Midbrain (tissue), 1 donor: ENCODE measurements at regions not wholly inside any gene's neighbourhood (a gene's known extent, or its start where the extent isn't known, plus 50 kb on each side); places are given as distances from the start of the nearest gene placed in this dataset.

ENCODE experiments used
- DNase-seq: peaks from one replicate; lab custom pipeline; 2025; lab: John Stamatoyannopoulos, UW

DNA sequence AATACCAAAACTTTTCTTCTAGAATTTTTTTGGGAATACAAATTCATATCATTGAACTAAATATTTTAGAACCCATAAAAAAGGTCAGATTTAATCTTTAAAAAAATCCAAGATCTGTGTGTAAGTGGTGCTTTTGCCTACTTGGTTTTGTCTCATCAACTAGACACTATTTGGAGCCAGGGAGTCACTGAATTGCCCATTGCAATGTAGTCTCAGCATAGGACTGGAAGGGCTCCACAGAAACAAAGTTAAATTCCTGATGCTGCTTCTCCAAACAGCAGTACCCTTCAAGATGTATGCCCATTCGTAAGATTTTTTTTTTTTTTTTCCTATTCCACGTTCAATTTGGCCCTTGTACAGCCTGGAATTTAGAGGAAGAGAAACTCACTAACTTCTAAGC, 208.0 kb upstream of the MPDZ start:
- DNase-seq = no peak

DNA sequence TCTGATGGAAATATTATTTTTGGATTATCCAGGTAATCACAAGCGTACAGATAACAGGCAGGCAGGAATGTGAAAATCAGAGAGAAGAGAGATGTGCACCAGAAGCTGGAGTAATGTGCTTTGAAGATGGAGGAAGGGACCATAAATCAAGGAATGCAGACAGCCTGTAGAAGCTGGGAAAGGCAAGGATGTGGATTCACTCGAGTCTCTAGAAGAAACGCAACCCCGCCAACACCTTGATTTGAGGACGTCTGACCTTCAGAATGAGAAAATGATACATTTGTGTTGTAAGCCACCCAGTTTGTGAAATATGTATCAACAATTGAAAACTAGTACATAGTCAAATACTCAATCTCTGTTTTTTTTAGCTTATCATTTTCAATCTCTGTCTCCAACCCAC, 207.6 kb upstream of the MPDZ start:
- no peak for DNase-seq

GRCh38 chr9:13485068-13485596, 205.6 kb upstream of the MPDZ start:
- no peak for DNase-seq

DNA sequence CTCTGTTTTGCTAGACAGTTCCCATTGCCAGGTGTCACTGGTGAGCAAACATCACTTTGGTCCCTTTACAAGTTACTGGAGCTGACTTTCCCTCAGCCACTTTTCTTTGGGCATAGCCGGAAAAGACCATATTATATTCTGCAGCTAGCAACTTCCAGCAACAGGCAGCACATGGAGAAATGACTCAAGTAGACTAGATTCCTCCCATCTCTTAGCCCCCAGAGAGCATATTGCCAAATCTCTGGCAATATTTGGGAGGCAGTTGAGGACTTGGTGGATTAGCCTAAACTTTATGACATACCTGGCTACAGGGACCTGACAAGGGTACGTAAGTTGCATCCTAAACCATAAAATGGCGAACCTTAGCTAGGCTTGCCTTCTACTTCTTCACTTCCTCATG, 204.7 kb upstream of the MPDZ start:
- no peak for DNase-seq

- DNase-seq = no peak
These were observed 201.8 kb upstream of the MPDZ start for GRCh38 chr9:13481274-13481673.

- no peak for DNase-seq
These were observed 201.2 kb upstream of the MPDZ start for GRCh38 chr9:13480693-13481092.

DNA sequence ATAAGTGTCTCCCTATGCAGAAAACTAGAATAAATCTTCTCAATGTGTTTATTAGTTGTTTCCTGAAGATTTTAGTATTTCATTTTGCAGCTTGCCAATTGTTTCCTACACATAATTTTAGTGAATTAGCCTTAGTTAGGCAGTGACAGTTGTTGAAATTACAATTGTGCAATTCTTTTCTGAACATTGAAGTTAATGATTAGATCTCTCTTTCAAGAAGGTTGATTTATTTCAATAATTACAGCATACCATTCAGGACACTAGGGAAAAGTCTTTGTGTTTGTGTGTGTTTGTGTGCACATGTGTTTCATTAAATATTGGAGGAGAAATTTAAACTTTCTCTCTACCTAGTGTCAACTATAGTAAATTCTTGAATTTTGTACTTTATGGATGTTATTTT, 199.6 kb upstream of the MPDZ start:
- no peak for DNase-seq

DNA sequence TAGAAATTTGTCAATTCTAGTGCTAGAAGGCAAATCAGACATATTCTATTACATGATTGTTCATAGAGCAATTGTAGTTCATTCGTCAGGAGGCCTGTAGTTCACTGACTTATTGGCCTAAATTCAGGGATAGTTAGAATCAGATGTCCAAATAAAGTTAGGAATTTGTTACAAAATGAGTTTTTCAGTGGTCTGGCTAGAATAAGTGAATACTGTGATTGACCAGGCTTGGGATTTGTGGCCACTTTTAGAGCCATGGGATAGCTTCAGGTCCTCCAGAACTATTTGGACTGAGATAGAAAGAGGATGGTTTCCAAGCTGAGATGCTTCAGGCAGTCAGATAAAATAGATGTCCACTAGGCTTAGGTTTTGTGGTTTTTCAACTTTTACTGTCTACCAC, 199.1 kb upstream of the MPDZ start:
- DNase-seq = no peak

GRCh38 chr9:13478160-13478559, 198.7 kb upstream of the MPDZ start:
- no peak for DNase-seq

- DNase-seq = no peak
These were observed 191.3 kb upstream of the MPDZ start for GRCh38 chr9:13470836-13471235.

- DNase-seq = no peak
These were observed 187.7 kb upstream of the MPDZ start for GRCh38 chr9:13467157-13467556.

GRCh38 chr9:13461414-13461991, 182.0 kb upstream of the MPDZ start:
- no peak for DNase-seq

- no peak for DNase-seq
These were observed 179.6 kb upstream of the MPDZ start for GRCh38 chr9:13459071-13459470.

GRCh38 chr9:13457795-13458194, 178.3 kb upstream of the MPDZ start:
- no peak for DNase-seq

DNA sequence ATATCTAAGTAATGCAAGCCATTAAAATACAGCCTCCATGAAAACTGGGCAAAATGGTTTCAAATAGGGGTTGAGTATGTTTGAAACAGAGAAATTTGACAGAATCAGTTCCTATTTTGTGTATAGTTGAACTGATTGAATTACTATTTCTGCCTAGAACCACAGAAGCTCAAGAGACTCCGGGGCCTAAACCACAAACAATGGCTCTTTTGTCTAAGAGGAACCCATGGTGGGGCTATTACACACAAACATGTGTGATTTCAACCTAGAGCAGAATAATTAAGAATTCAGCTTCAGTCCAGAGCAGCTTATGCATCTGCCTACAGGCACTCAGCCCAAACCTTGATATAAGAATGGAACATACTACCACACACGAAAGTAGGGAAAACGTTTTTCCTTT, 171.2 kb upstream of the MPDZ start:
- DNase-seq = peak; percentile 14

GRCh38 chr9:13448482-13448881, 169.0 kb upstream of the MPDZ start:
- no peak for DNase-seq

DNA sequence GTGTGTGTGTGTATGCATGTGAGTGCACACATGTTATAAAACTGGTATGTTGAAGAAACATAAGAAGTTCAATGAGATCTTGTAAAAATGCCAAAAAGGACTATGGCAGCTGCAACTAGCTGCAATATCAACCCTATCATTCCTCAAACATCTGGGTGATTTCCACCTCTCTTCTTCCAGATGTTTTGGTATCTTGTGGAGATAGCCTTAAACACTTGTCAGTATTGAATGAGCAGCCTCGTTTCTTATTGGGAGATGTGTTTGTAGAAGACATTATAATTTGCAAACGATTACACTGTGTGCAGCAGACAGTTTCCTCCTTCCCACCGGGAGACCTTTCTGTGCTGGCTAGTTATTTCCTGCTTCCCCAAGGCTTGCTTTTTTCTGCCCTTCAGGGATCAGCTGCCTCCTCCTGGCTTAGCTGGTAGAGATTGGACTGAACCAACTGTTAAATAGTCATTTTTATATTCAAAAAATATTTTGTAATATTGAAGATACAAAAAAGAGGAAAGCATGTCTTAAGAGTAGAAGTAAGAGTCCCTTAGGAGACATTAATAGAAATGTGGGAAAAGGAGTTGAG, 168.4 kb upstream of the MPDZ start:
- no peak for DNase-seq

DNA sequence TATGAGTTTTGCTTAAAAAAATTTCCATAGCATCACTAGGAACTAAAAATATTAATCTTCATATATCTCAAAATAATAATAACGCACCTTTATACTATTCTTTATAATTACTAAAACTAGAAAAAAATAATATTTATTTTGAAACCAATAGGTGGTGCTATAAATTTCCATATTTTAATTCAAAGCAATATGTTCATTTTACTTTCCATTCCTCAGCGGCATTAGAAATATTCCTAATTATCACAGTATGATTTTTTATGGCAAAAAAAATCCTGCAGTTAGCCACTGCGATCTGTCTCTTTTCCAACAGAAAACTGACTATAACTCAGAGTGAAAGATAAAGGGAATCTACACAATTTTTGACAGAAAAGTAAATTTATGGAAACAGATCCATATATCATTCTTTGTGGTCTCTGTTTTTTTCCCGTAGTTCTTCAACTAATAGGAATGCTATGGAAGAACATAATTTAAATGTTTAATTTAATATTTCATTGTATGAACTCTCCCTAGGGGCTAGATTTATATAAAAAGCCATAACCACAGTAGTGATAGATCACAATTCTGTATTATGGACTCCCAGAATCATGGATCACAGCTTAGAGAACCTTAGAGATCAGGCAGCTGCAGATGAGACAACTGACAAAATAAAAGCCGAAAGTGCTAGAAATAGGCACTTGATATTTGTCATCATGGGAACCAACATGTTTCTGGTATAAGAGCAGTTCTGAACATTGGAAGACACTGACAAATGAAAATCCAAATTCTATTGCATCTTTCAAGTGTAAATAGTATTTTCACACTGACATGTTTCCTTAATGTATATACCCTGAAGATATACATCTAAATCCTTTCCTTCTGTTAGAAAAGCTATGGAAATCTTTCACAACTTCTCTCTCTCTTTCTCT, 167.7 kb upstream of the MPDZ start:
- DNase-seq = no peak

- no peak for DNase-seq
These were observed 166.9 kb upstream of the MPDZ start for GRCh38 chr9:13446286-13446937.

GRCh38 chr9:13445103-13445500, 165.6 kb upstream of the MPDZ start:
- DNase-seq = peak; percentile 22

- peak; percentile 40 for DNase-seq
These were observed 165.0 kb upstream of the MPDZ start for GRCh38 chr9:13444245-13445102.
